ENCODE measurements at regions not wholly inside any gene's neighbourhood (a gene's known extent, or its start where the extent isn't known, plus 50 kb on each side); places are given as distances from the start of the nearest gene placed in this dataset.
"Not testable (repeated sequence)": the region's sequence is repeated elsewhere in the genome, so short reads cannot be mapped to it uniquely, and the experiment has no call there.

DNA sequence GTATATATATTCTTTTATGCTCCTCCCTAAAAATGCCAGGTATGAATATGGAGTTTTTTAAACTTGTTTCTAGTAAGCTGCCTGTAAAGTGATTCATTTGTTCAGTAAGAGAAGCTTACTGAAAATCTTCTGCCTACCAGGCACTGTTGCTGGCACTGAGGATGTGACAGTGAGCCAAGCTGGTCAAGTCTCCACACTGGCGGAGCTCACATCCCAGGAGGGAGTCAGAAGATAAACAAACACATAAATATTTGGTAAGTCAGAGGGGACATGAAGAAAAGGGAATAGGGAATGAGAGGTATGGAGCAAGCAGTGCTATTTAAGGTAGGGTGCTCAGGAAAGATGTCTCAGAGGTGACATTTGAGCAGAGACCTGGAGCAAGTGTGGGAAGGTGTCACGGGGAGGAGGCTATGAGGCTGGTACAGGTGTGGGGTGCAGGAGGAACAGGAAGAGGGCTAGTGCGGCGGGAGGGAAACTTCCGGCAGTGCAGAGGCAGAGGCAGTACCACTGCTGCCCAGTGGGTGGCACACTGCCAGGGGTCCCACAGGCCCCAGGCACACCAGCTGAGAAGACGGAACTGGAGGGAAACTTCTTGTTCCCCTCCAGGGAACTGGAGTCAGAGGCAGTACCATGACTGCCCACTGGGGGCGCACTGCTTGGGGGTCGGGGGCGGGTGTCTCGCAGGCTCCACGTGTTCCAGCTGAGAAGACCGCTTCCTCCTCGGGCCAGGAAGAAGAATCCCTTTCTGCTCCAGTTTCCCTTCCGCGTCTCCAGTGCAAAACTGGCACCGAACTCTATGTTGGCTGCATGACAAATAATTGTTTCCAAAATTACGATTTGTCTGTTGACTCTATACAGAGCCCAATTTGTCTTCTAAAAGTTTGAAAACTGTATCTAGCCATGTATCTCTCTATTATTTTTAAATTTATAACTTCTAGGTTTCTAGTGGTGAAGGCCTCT, 161.0 kb downstream of the TEX36 start:
- H2AFZ ChIP-seq (ENCODE audit: low read length): peak overlapping the region; percentile 99
- no peaks in the 10 kb centered on the region; the same call in 1 of the 2 replicates for H3K9me2 ChIP-seq (ENCODE audit: insufficient read depth, low read length)
- peak overlapping the region; percentile 30 for H3K4me3 ChIP-seq (ENCODE audit: low read depth, low read length, poor library complexity, severe bottlenecking)
- peak; percentile 78 for DNase-seq (ENCODE audit: low spot score)
- intact Hi-C loops (cut with micrococcal nuclease; ENCODE audit: unreplicated experiment): loop anchor here (1.0 kb wide), 1 partner anchor 199 kb away; no protein-coding TSS in a partner anchor
- no peaks in the 10 kb centered on the region for H3K79me2 ChIP-seq (ENCODE audit: insufficient read depth, low read depth, low read length)
- no peaks in the 10 kb centered on the region for H4K20me1 ChIP-seq (ENCODE audit: insufficient read depth, low read length)
- peak overlapping the region; percentile 57 for H3K4me2 ChIP-seq (ENCODE audit: low read length)
- H3K9me3 ChIP-seq (ENCODE audit: low read length): no peaks in the 10 kb centered on the region
- CTCF ChIA-PET (ENCODE audit: unreplicated experiment): interaction anchor here (0.6 kb wide), 1 partner anchor 60 kb away, joined by 3 read pairs; no protein-coding TSS in a partner anchor
- POLR2A ChIA-PET: interaction anchor here (0.6 kb wide), 2 partner anchors 209 to 335 kb away, joined by 3 to 4 read pairs; no protein-coding TSS in a partner anchor
- no TSS peak for BruUV-seq (replicated peaks)
- no peak overlapping the region for H3K27ac ChIP-seq (ENCODE audit: low read depth, low read length, poor library complexity, severe bottlenecking)
- peaks cover 6% of the 10 kb centered on the region for H3K4me1 ChIP-seq (ENCODE audit: insufficient read depth, low read length, poor library complexity, severe bottlenecking)
- TF ChIP-seq EZH2phosphoT487 (IDR thresholded peaks at IDR 0.05; ENCODE audit: borderline replicate concordance, low read depth, low read length) (no peak), CTCF (conservative IDR thresholded peaks at IDR 0.05; ENCODE audit: low read length) (peak; percentile 88)
- H3K36me3 ChIP-seq (ENCODE audit: insufficient read depth, low read length): no peaks in the 10 kb centered on the region

GRCh38 chr10:125520968-125521367, 162.0 kb downstream of the TEX36 start:
- Histone ChIP-seq H3K36me3 (ENCODE audit: insufficient read depth, low read length) (no peaks in the 10 kb centered on the region), H3K27ac (ENCODE audit: low read depth, low read length, poor library complexity, severe bottlenecking) (no peak overlapping the region), H3K4me2 (ENCODE audit: low read length) (no peak overlapping the region), H3K9me3 (ENCODE audit: low read length) (no peaks in the 10 kb centered on the region), H3K4me1 (ENCODE audit: insufficient read depth, low read length, poor library complexity, severe bottlenecking) (peaks cover 6% of the 10 kb centered on the region), H3K9me2 (ENCODE audit: insufficient read depth, low read length) (no peaks in the 10 kb centered on the region; the same call in 1 of the 2 replicates), H4K20me1 (ENCODE audit: insufficient read depth, low read length) (no peaks in the 10 kb centered on the region), H2AFZ (ENCODE audit: low read length) (no peak overlapping the region), H3K4me3 (ENCODE audit: low read depth, low read length, poor library complexity, severe bottlenecking) (no peak overlapping the region), H3K79me2 (ENCODE audit: insufficient read depth, low read depth, low read length) (no peaks in the 10 kb centered on the region)
- intact Hi-C loops (cut with micrococcal nuclease; ENCODE audit: unreplicated experiment): no loop called here
- no TSS peak for BruUV-seq (replicated peaks)
- ChIA-PET CTCF (ENCODE audit: unreplicated experiment) (no interaction called here), POLR2A (no interaction called here)
- TF ChIP-seq CTCF (conservative IDR thresholded peaks at IDR 0.05; ENCODE audit: low read length) (no peak), EZH2phosphoT487 (IDR thresholded peaks at IDR 0.05; ENCODE audit: borderline replicate concordance, low read depth, low read length) (no peak)
- no peak for DNase-seq (ENCODE audit: low spot score)

- H3K9me2 ChIP-seq (ENCODE audit: insufficient read depth, low read length); DNase-seq (ENCODE audit: low spot score); H4K20me1 ChIP-seq (ENCODE audit: insufficient read depth, low read length); CTCF ChIA-PET (ENCODE audit: unreplicated experiment); H3K4me2 ChIP-seq (ENCODE audit: low read length); H3K4me1 ChIP-seq (ENCODE audit: insufficient read depth, low read length, poor library complexity, severe bottlenecking); H3K36me3 ChIP-seq (ENCODE audit: insufficient read depth, low read length); POLR2A ChIA-PET; H2AFZ ChIP-seq (ENCODE audit: low read length); H3K4me3 ChIP-seq (ENCODE audit: low read depth, low read length, poor library complexity, severe bottlenecking); intact Hi-C loops (cut with micrococcal nuclease; ENCODE audit: unreplicated experiment); H3K79me2 ChIP-seq (ENCODE audit: insufficient read depth, low read depth, low read length); H3K27ac ChIP-seq (ENCODE audit: low read depth, low read length, poor library complexity, severe bottlenecking); H3K9me3 ChIP-seq (ENCODE audit: low read length); BruUV-seq (replicated peaks): not testable (repeated sequence)
Observed at GRCh38 chr10:125518397-125518796, 164.6 kb downstream of the TEX36 start.

All from OCI-LY7 (cell line).